HCT116 (cell line): ENCODE measurements at regions not wholly inside any gene's neighbourhood (a gene's known extent, or its start where the extent isn't known, plus 50 kb on each side); places are given as distances from the start of the nearest gene placed in this dataset.

Source experiments
- ATAC-seq: fragments of 200-7000 bp; cut with Tn5 transposase; 2 replicates; pipeline ENCODE4 v1.9.1; 2020; ENCODE audit warnings: mild to moderate bottlenecking, moderate library complexity
- BruUV-seq: library from RNA; stranded (reverse); fragments of 400-500 nt; replicated peaks from 2 replicates; lab custom pipeline; 2021; lab: Mats Ljungman, UMichigan
- CTCF ChIA-PET: fragments of 300-600 bp; sonication (Branson Sonifier 250); formaldehyde crosslinking; loops from one replicate; lab custom pipeline; 2021; ENCODE audit warnings: antibody characterized with exemption; lab: Charles Lee
- POLR2A ChIA-PET: fragments of 300-600, 350-600 bp; sonication (Branson Sonifier 250); formaldehyde crosslinking; loops from one replicate; lab custom pipeline; 2021; ENCODE audit warnings: antibody characterized with exemption; lab: Charles Lee
- RAD21 ChIA-PET, 2 experiments: fragments of 300-600 bp; sonication (Branson Sonifier 250); formaldehyde crosslinking; loops; one replicate each; lab custom pipeline; 2023; ENCODE audit warnings: low total read pairs in 2 of 2; ENCODE audit not compliant: uncharacterized antibody in 2 of 2, unreplicated experiment in 2 of 2, low non-redundant PET in 1 of 2; lab: Charles Lee
- DNase-seq: peaks from one replicate; pipeline ENCODE4 v3.0.0-alpha.2; 2010; ENCODE audit warnings: low read depth, low spot score
- H2AFZ ChIP-seq: fragments of 200-600 bp; shearing (Covaris generic), sonication (generic); 2 replicates; pipeline ENCODE4 v1.6.1; 2017; ENCODE audit warnings: low read depth, mixed run types, mixed read lengths, antibody characterized with exemption, low read length; ENCODE audit not compliant: poor library complexity, severe bottlenecking
- H3K27ac ChIP-seq: 2 replicates; pipeline ENCODE4 v1.5.1; 2012; ENCODE audit warnings: low read depth, low read length
- H3K27me3 ChIP-seq: fragments of 200-600 bp; sonication (generic); 2 replicates; pipeline ENCODE4 v1.6.1; 2016; ENCODE audit warnings: mixed run types, low read length, mixed read lengths; ENCODE audit not compliant: insufficient read depth
- H3K36me3 ChIP-seq, 2 experiments: fragments of 200-500 bp in 1 of 2; fragments of 200-600 bp in 1 of 2; sonication (Bioruptor generic) in 1 of 2; sonication (generic) in 1 of 2; 2 replicates each; pipeline versions ENCODE4 v1.5.1 to v1.6.1; 2014 to 2016; ENCODE audit warnings: low read length in 2 of 2, inconsistent platforms in 1 of 2, mixed read lengths in 1 of 2, mixed run types in 1 of 2; ENCODE audit not compliant: insufficient read depth in 2 of 2, control insufficient read depth in 1 of 2
- H3K4me1 ChIP-seq, 2 experiments: fragments of 200-600 bp in 1 of 2; sonication (generic) in 1 of 2; 2 replicates each; pipeline versions ENCODE4 v1.5.1 to v1.6.1; 2012 to 2017; ENCODE audit warnings: low read length in 2 of 2, inconsistent platforms in 1 of 2, mild to moderate bottlenecking in 1 of 2, mixed read lengths in 1 of 2, mixed run types in 1 of 2, moderate library complexity in 1 of 2; ENCODE audit not compliant: insufficient read depth in 2 of 2, control insufficient read depth in 1 of 2
- H3K4me2 ChIP-seq: fragments of 200-600 bp; sonication (generic); 2 replicates; pipeline ENCODE4 v1.6.1; 2017; ENCODE audit warnings: mixed run types, low read length, mixed read lengths
- H3K4me3 ChIP-seq, 2 experiments: fragments of 200-600 bp in 1 of 2; sonication (generic) in 1 of 2; replicated peaks in 1 of 2; 2 replicates each; pipeline ENCODE4 v1.5.1; 2011 to 2016; ENCODE audit warnings: low read length in 2 of 2, control low read depth in 1 of 2, low read depth in 1 of 2, mild to moderate bottlenecking in 1 of 2, mixed read lengths in 1 of 2, mixed run types in 1 of 2
- H3K79me2 ChIP-seq: fragments of 200-600 bp; sonication (generic); 2 replicates; pipeline ENCODE4 v1.6.1; 2017; ENCODE audit warnings: mild to moderate bottlenecking, mixed run types, low read length, moderate library complexity, mixed read lengths; ENCODE audit not compliant: insufficient read depth
- H3K9ac ChIP-seq: fragments of 200-600 bp; sonication (generic); 2 replicates; pipeline ENCODE4 v1.6.1; 2016; ENCODE audit warnings: low read length, mixed read lengths
- H3K9me2 ChIP-seq: fragments of 200-600 bp; sonication (generic), shearing (Covaris generic); 2 replicates; pipeline ENCODE4 v1.6.1; 2017; ENCODE audit warnings: mixed run types, mild to moderate bottlenecking, moderate library complexity; ENCODE audit not compliant: insufficient read depth
- H3K9me3 ChIP-seq, 2 experiments: fragments of 200-500 bp in 1 of 2; fragments of 200-600 bp in 1 of 2; sonication (Bioruptor generic) in 1 of 2; sonication (generic) in 1 of 2; 2 replicates each; pipeline ENCODE4 v1.6.1; 2014 to 2017; ENCODE audit warnings: low read length in 2 of 2, mixed read lengths in 2 of 2, inconsistent platforms in 1 of 2, low read depth in 1 of 2, mild to moderate bottlenecking in 1 of 2, mixed run types in 1 of 2, moderate library complexity in 1 of 2; ENCODE audit not compliant: control insufficient read depth in 1 of 2, insufficient read depth in 1 of 2
- H4K20me1 ChIP-seq: fragments of 200-600 bp; sonication (generic), shearing (Covaris generic); 2 replicates; pipeline ENCODE4 v1.6.1; 2017; ENCODE audit warnings: mixed run types, mild to moderate bottlenecking, moderate library complexity; ENCODE audit not compliant: insufficient read depth
- CBX3 ChIP-seq: IDR thresholded peaks from 2 replicates; pipeline ENCODE4 v1.6.1; 2012; ENCODE audit warnings: low read depth
- CEBPB ChIP-seq: IDR thresholded peaks from 2 replicates; pipeline ENCODE4 v1.6.1; 2012; ENCODE audit warnings: low read depth
- ELF1 ChIP-seq: IDR thresholded peaks from 2 replicates; pipeline ENCODE4 v1.6.1; 2012; ENCODE audit warnings: low read depth, borderline replicate concordance
- EZH2phosphoT487 ChIP-seq: fragments of 200-600 bp; IDR thresholded peaks from 2 replicates; pipeline ENCODE4 v1.6.1; 2018; ENCODE audit warnings: antibody characterized with exemption, borderline replicate concordance
- FOSL1 ChIP-seq: IDR thresholded peaks from 2 replicates; pipeline ENCODE4 v1.6.1; 2012; ENCODE audit warnings: low read depth
- POLR2A ChIP-seq: IDR thresholded peaks from 2 replicates; pipeline ENCODE4 v1.7.0; 2011; ENCODE audit warnings: borderline replicate concordance; ENCODE audit not compliant: insufficient read depth, insufficient read length; ENCODE audit errors: extremely low read depth
- POLR2AphosphoS5 ChIP-seq: IDR thresholded peaks from 2 replicates; pipeline ENCODE4 v1.6.1; 2011; ENCODE audit warnings: mild to moderate bottlenecking, low read depth, low read length, moderate library complexity
- RAD21 ChIP-seq: IDR thresholded peaks from 2 replicates; pipeline ENCODE4 v1.6.1; 2012; ENCODE audit warnings: low read depth, mild to moderate bottlenecking
- SIN3A ChIP-seq: IDR thresholded peaks from 2 replicates; pipeline ENCODE4 v1.6.1; 2012; ENCODE audit warnings: low read depth
- SP1 ChIP-seq: IDR thresholded peaks from 2 replicates; pipeline ENCODE4 v1.6.1; 2012; ENCODE audit warnings: low read depth
- SRF ChIP-seq: IDR thresholded peaks from 2 replicates; pipeline ENCODE4 v1.6.1; 2012; ENCODE audit warnings: low read depth
- ZFX ChIP-seq: fragments of 450-650 bp; IDR thresholded peaks from 2 replicates; pipeline ENCODE4 v1.6.1; 2017
- intact Hi-C: fragments of 100-400 bp; cut with micrococcal nuclease; formaldehyde crosslinking; loops from 2 replicates; pipeline ENCODE4 v1.10.0; 2022
- TF ChIP-seq, protein P1 (sequence below), 3 experiments: fragments of 200-600 bp in 1 of 3; sonication (generic) in 1 of 3; IDR thresholded peaks in 2 of 3; conservative IDR thresholded peaks in 1 of 3; 2 replicates each; pipeline ENCODE4 v1.5.1; 2012 to 2017; ENCODE audit warnings: low read depth in 2 of 3, low read length in 2 of 3, antibody characterized with exemption in 1 of 3, borderline replicate concordance in 1 of 3, control low read depth in 1 of 3, mild to moderate bottlenecking in 1 of 3, mixed read lengths in 1 of 3, mixed run types in 1 of 3, moderate library complexity in 1 of 3; ENCODE audit not compliant: insufficient read depth in 1 of 3
- TF ChIP-seq, protein P2 (sequence below): IDR thresholded peaks from 2 replicates; pipeline ENCODE4 v1.6.1; 2011; ENCODE audit warnings: mild to moderate bottlenecking, low read length, moderate library complexity; ENCODE audit not compliant: insufficient replicate concordance; ENCODE audit errors: extremely low read depth
- TF ChIP-seq, protein P3 (sequence below): IDR thresholded peaks from 2 replicates; pipeline ENCODE4 v1.6.1; 2012

DNA sequence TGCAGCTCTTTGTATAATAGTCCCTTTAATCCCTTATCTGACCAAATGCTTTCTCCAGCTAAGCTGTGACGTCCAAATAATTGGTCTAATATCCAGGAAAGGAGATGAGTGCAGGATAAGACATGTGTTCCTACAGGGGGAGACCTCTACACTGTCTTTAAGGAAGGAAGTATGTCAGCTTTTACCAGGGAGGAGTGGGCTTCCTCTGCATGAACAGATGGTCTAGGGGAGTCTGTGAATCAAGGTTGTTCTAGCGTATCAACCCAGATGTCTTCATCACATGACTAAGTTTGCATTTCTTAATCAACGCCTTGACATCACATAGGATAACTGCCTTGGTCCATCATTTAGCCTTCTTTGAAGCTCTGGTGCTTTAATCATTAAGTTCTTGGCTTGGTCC, 528.2 kb downstream of the MRPL39 start (continued):
- TF ChIP-seq, protein P1, sequence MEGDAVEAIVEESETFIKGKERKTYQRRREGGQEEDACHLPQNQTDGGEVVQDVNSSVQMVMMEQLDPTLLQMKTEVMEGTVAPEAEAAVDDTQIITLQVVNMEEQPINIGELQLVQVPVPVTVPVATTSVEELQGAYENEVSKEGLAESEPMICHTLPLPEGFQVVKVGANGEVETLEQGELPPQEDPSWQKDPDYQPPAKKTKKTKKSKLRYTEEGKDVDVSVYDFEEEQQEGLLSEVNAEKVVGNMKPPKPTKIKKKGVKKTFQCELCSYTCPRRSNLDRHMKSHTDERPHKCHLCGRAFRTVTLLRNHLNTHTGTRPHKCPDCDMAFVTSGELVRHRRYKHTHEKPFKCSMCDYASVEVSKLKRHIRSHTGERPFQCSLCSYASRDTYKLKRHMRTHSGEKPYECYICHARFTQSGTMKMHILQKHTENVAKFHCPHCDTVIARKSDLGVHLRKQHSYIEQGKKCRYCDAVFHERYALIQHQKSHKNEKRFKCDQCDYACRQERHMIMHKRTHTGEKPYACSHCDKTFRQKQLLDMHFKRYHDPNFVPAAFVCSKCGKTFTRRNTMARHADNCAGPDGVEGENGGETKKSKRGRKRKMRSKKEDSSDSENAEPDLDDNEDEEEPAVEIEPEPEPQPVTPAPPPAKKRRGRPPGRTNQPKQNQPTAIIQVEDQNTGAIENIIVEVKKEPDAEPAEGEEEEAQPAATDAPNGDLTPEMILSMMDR (IDR thresholded peaks at IDR 0.05 in 2 of 3, conservative IDR thresholded peaks at IDR 0.05 in 1 of 3; ENCODE audit: borderline replicate concordance in 1 of 3, insufficient read depth in 1 of 3, low read depth in 2 of 3, low read length in 2 of 3) = no peak
- TF ChIP-seq ZFX (no peak), SRF (no peak)

DNA sequence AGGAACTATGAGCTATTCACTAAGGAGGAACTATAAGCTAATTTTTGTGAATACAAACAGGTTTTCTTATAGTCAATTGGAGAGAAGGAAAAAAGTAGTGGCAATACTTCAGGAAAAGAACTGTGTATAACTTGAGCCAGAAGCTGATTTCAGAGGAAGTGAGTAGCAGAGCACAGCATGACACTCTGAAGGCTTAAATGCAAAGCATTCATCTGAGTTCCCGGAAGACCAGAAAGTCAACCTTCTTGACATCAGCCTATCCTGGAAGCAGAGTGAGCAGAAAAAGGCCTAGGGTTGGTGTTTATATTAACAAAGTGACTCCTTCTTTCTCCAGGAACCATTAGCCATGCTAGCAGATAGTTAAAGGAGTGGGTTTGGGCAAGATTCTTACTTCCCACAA, 545.2 kb downstream of the MRPL39 start:
- Histone ChIP-seq H3K4me3 (no peak overlapping the region), H3K79me2 (no peaks in the 10 kb centered on the region), H3K27me3 (no peaks in the 10 kb centered on the region), H3K27ac (no peak overlapping the region), H3K36me3 (no peaks in the 10 kb centered on the region), H3K9me2 (no peaks in the 10 kb centered on the region), H3K4me2 (no peak overlapping the region), H3K9ac (no peak overlapping the region), H2AFZ (no peak overlapping the region), H3K9me3 (peaks cover 19 to 48% of the 10 kb centered on the region in 2 experiments; a peak in 3 of 4 replicates), H3K4me1 (no peaks in the 10 kb centered on the region), H4K20me1 (no peaks in the 10 kb centered on the region)
- ChIA-PET RAD21 (no interaction called here), CTCF (no interaction called here), POLR2A (no interaction called here)
- TF ChIP-seq POLR2AphosphoS5 = no peak
- no peak for TF ChIP-seq SP1
- TF ChIP-seq, protein P1 (IDR thresholded peaks at IDR 0.05 in 2 of 3, conservative IDR thresholded peaks at IDR 0.05 in 1 of 3; ENCODE audit: borderline replicate concordance in 1 of 3, insufficient read depth in 1 of 3, low read depth in 2 of 3, low read length in 2 of 3) = no peak
- TF ChIP-seq POLR2A = no peak
- TF ChIP-seq, protein P2, sequence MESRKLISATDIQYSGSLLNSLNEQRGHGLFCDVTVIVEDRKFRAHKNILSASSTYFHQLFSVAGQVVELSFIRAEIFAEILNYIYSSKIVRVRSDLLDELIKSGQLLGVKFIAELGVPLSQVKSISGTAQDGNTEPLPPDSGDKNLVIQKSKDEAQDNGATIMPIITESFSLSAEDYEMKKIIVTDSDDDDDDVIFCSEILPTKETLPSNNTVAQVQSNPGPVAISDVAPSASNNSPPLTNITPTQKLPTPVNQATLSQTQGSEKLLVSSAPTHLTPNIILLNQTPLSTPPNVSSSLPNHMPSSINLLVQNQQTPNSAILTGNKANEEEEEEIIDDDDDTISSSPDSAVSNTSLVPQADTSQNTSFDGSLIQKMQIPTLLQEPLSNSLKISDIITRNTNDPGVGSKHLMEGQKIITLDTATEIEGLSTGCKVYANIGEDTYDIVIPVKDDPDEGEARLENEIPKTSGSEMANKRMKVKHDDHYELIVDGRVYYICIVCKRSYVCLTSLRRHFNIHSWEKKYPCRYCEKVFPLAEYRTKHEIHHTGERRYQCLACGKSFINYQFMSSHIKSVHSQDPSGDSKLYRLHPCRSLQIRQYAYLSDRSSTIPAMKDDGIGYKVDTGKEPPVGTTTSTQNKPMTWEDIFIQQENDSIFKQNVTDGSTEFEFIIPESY = no peak
- TF ChIP-seq FOSL1 = no peak
- TF ChIP-seq RAD21 = no peak
- TF ChIP-seq CEBPB = no peak
- no peak for TF ChIP-seq CBX3
- TF ChIP-seq SRF = no peak
- no peak for TF ChIP-seq EZH2phosphoT487
- TF ChIP-seq ELF1 = no peak
- TF ChIP-seq SIN3A = no peak
- TF ChIP-seq ZFX = no peak
- TF ChIP-seq, protein P3, sequence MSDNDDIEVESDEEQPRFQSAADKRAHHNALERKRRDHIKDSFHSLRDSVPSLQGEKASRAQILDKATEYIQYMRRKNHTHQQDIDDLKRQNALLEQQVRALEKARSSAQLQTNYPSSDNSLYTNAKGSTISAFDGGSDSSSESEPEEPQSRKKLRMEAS = no peak
- DNase-seq (no peak), ATAC-seq (no peak)
- no TSS peak for BruUV-seq
- intact Hi-C loops = no loop called here
